ENCODE measurements at regions not wholly inside any gene's neighbourhood (a gene's known extent, or its start where the extent isn't known, plus 50 kb on each side); places are given as distances from the start of the nearest gene placed in this dataset.

DNA sequence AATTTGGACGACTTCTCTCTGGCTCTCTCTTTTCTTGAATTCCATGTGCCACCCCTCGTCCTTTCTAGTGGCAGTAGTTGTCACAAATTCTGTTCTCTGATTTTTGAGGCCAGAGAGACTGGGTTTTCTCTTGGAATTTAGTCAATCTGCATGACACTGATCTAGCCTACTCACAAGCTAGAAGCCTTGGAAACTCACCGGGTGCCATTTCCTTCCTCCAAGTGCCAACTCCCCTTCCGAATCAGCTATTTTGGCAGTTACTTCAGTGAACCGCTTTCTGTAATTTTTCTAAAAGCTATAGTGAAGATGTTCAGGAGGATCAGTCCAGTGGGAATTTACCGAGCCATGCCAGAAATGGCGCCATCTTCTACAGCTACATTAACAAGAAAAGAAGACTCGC, 228.9 kb downstream of the PMP22 start:
- DNase-seq, result no peak

DNA sequence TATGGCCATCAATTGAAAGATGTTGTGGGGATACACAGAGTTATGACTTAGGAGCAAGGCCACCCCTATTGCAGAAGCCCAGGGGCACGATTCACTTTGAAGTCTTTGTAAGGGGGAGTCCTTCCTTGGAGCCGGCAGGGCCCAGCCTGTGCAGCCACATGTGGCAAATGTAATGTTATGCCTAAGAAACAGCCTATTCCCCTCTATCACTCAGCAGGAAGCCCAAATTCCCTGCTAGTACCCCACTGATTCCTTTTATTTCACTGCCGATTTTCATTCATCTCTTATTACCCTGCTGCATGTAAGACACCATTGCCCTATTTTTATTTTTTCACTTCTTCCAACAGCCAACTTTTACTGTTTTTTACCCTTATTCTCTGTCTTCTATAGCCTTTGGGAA, 233.2 kb downstream of the PMP22 start:
- DNase-seq, result no peak

DNA sequence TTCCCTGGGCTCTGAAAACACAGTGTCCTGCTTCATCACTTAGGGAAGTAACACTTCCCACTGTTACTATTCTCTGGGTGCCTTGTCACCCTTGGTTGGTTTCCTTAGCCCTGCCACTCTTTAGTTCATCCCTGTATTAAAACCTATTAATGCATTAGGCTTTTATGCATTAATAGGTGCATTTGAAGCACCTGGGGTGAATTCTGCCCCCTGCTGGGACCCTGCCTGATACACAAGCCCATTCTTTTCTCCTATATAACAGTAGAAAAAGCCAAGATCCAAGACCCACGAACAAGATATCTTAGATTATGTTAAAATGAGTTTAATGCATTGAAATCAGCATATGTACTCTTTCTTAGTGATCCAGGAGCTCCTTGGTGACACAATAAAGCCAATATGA, 235.7 kb downstream of the PMP22 start:
- DNase-seq, result no peak

DNA sequence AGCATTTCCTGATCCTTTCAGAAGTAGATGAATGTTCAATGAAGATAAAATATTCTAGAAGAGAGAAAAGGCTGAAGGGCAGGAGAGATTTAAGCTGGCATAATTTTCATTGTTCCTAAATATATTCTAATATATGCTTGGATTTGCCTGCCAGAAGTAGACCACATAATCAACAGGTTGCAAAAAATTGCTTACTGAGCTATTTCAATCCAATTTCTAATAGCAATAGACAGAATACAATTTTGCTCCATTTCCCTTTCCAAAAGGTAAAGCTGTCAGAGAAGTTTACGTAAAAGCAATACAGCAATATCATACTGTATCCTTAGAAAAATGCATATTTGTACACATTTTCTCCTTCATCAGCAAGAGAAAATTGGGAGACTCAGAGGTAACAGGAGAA, 237.3 kb downstream of the PMP22 start:
- DNase-seq, result no peak

DNA sequence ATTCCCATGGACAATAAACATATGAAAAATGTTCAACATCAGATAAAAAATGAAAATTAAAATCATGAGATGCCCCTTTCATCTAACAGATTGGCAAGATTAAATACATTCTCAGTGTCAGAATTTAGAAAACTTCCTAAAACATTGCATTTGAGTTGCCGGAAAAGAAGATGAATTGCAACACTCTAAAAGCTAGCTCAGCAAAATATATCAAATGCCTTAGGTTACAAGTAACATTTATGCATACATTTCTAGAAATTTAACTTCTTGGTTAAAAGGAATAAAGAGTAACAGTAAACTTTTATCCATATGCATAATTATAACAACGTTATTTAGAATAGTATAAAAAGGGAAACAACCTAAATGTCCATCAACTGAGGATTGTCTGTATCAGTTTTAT, 239.0 kb downstream of the PMP22 start:
- no peak for DNase-seq

DNA sequence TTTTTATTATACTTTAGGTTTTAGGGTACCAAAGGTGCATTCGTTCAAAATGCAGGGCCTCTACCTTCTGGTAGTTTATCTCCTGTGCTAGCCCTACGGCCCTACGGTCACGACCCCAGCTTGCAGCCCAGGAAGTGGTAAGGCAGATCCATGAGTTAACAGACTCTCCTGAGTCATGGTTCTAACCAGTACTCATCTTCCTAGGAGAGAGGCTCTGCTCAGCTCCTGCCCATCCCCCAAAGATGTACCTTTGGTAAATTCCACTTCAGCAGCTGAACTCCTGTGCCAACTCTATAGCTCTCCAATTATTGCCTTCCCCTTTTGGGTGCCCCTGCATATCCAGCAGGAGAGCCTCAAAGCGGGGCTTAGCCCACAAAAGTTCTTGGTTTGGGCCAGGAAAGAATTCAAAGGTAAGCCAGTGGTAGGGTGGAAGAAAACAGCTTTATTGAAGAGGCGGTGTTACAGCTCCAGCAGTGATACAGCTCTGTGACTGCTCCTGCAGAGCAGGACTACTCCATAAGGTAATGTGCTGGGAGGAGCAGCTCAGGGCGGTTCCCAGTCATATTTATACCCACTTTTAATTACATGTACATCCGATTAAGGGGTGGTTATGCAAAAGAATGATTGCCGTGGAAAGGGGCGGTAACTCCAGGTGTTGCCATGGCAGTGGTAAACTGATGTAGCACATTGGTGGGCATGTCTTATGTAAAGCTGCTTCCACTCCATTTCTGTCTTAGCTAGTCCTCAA, 241.4 kb downstream of the PMP22 start:
- DNase-seq, result no peak

DNA sequence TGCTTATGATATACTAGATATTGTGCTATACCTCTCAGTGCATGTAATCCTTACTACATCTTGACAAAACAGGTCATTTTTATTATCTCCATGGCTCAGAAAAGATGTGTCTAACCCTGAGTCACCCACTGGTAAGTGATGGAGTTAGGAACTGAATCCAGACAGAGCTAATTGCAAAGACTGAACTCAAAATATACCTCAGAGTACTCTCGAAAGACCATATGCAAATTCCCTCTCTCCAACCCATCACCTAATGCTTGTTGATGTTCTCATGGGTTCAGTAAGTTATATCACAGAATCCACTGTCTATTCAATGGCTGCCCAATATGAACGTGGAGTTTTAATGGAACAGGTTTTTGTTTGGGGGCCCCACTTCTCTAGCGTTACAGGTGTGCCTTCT, 246.0 kb downstream of the PMP22 start:
- DNase-seq, result no peak

DNA sequence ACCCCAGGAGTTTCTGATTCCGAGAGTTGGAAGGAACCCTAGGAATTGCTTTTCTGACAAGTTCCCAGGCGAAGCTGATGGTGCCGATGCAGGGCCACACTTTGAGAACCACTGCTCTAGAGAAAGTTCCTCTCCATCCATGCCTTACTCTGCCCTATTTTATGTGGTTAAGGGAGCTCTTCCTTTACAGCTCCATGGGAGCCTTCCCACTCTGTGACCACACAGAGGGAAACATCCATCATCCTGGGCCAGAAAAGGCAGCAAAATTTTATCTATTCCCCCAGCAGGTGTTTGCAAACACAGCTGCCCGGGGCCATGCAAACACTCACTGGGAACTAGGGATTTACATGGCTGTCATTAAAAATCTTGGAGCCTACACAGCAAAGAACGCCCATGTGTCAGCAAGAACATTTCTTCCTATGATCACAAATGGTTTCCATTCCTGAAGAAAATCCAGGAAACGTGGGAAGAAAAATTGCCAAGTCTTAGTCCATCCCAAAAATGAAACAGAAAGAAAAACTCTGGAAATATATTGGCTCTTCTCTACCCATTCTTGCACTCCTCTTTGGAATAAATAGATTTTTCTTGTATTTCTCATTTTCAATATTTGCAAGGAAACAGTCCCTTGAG, 252.7 kb downstream of the PMP22 start:
- no peak for DNase-seq

DNA sequence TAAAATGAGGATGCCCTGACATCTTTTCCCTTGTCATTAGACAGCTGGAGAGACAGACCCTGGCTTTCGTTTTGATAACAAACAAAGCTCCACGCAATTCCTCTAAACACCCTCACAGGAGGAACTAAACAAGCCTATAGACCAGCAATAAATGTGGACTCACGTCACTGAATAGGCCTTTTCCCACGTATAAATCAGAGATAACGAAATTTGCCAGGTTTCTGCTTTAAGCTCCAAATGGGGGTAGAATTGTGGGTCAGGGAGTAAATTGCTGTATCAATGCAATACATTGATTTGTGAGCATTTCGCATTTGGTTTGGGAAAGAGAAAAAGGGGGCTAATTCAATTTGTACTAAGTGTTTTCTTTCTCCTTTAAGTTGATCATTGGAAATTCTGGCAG, 256.0 kb downstream of the PMP22 start:
- no peak for DNase-seq

DNA sequence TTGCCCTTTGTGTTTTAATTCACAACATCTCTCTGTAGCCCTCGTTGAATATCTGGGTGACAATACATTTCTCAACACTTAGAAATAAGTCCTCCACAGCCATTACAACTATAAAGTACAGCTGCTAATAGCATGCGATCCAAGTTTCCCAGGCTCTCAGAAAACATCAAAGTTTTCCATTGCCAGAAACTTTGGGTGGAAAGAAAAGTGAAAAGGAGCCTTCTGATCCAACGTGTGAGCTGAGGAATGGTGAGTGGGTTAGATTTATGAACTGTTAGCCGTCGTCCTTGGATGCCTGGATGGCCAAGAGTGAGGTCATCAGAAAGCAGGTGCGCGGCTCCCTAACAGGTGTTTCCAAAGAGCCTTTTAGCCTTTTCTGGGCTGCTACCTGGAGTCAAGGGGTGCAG, 258.0 kb downstream of the PMP22 start:
- DNase-seq, result no peak

DNA sequence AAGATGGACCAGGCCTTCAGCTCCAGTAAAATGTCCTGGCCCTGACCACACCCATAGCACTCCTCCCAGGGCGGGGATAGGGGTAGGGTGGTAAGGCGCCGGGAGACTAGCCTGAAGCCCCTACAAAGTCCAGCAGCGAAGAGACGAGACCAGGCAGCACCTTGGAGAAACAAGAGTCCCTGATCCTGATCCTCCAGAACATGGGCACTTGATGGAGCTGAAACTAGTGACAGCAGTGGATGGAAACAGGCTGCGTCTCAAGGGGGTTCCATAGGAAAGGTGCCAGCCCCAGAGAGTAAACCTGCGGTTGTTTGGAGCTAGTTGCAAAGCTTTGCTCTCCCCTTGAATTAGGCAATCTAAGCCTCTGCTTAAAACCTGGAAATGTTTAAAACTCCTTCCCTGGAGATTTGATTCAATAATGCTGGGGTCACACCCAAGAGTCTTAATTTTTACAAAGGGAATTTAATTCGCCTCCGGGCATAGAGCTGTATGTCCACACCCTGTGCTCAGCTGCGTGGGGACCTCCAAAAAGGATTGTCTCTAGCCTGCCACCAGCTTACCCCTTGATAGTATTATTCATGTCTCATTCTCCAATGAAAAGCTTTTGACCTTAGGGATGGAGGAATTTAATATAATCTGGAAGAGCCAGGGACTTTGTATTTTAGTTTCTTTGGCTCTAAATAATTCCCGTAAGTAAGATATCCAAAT, 258.6 kb downstream of the PMP22 start:
- DNase-seq, result no peak

DNA sequence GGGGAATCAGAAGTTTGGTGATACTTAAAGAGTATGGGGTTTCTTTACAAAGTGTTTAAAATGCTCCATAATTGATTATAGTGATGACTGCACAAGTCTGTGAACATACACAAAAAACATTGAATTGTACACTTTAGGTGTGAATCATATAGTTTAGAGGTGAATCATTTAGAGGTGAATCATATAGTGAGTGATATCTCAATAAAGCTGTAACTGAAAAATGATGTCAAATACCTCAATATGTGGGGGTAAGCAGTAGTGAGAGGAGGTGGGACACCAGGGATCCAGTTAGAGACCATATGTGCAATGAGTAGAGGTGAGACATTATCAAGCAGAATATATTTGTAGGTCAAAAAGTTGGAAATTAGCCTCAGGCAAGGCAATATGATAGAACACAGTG, 264.5 kb downstream of the PMP22 start:
- DNase-seq, result no peak

DNA sequence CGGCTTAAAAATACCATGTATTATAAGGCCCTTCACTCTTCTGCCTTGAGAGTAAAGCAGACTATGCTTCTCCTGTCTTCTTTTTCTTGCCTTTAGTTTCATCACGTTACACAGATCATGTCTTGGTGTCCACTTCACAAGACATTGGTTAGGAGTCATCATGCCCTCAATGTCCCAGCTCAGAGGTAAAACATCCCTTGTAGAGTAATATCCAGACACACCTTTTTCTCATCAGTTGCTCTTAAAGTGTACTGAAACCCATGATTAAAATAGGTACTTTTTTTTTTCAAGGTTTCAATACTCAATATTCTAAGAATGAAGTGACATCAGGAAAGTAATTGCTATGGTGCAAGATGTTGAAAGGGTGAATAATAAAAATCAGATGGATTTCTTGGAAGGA, 267.8 kb downstream of the PMP22 start:
- DNase-seq, result no peak

DNA sequence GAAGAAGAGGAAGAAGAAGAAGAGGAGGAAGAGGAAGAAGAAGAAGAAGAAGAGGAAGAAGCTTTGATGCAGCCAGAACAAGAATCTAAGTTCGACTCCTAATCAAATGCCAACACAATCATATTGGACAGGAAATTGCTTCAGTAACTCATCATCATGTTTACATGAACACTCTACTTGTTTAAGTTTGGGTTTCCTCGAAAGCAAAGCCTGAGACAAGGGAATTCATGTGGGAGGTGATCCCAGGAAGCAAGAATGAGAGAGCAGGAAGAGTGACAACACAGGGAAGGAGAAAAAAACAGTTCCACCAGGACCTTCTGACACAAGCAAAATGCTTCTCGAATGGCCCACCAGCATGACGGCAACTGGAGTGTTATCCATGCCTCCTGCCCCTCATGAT, 279.0 kb downstream of the PMP22 start:
- DNase-seq, result no peak

DNA sequence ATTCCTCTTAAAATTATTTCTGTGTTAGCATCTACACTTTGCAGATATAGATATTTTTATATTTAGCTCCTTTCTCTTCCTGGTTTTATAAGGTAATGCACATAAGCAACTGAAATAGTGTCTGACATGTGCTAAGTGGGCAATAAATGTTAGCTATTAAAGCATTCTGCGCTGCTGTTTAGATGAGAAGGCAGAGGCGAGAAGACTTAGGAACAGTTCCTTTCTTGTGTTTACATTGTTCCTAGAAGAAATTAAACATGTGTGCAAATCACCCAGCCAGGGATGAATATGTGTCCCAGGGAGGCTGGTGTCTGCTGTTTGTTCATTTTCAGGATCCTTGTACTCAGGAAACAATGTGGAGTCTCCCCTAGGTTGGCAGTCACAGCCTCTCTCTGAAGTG, 292.3 kb downstream of the PMP22 start:
- no peak for DNase-seq

DNA sequence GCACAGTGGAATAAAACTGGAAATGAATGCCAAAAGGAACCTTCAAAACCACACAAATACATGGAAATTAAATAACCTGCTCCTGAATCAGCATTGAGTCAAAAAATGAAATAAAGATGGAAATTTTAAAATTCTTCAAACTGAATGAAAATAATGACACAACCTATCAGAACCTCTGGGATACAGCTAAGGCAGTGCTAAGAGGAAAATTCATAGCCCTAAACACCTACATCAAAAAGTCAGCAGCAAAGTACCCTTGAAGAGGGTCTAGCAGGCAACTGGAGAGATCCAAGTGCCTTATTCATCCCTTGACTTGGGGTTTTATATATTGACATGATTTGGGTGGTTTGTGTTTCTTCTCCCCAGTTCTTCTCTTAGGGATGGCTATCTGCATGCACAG, 294.1 kb downstream of the PMP22 start:
- no peak for DNase-seq

DNA sequence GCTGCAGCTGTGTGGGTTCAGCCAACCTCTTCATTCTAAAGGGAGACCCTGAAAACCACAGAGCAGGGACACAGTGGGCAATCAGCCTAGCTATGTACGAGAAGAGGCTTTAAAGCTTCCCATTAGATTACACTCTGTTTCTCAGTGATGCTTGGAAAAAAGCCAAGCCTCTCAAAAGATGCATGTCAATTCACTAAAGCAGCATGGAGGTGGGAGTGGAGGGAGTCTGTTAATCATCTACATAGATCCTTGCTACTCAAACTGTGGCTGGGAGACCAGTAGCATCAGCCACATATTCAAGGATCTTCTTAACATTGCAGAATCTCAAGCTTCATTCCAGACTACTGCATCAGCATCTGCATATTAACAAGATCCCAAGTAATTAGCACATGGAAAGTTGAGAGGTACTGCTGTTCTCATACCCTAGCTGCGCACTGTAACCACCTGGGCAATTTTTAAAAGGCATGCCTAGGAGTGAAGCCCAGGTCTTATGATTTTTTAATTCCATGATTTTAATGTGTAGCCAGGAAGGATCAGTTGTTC, 305.9 kb downstream of the PMP22 start:
- DNase-seq, result no peak

DNA sequence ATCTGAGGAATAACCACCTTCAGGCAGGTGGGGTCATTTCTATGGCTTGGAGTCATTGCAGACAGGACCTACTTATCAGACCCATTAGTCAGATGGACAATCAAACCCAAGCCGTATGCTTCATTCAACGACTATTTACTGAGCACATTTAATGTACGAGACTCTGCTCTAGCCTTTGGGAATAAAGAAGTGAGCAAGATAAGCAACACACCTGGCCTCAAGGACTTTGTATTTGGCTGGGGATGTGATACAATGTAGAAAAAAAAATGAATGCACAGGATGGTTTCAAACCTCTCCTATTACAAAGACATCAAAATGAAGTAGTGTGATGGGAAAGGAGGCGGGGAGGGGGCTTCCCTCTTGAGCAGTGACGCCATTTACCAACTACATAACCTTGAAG, 311.7 kb downstream of the PMP22 start:
- DNase-seq, result no peak

DNA sequence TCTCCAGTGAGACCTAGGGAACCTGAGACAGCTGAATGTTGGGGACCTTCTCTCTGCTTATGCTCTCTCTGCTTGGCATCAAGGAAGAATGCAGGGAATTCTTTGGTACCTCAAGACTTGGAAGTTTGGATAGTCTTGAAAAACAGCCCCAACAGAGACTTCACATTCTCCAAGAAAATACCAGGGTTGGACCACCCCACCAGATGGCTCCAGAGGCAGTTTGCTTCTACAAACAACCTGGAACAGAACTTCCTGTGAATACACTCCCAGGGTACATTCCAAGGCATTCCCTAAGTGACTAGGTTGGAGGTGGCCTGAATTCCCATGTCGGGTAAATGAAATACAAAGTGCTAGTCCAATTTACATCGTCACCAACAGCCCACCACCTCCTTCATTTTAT, 314.4 kb downstream of the PMP22 start:
- no peak for DNase-seq

DNA sequence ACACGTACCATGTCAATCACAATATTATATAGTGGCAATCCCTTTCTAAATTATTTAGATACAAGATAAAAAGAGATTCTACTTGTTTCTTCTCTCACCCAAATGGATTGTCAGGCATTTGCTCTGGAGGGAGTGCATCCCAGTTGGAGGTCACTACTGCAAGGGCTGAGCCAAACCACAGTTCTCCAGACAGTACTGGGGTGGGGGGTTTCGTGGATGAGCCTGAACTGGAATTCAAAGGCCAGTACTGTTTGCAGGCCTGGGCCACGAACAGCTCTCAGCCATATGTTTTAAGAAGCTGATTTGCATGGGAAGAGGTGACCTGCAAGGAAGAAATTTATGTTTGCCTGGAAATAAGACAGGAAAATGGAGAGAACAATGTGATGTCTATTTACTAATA, 314.9 kb downstream of the PMP22 start:
- DNase-seq, result no peak

DNA sequence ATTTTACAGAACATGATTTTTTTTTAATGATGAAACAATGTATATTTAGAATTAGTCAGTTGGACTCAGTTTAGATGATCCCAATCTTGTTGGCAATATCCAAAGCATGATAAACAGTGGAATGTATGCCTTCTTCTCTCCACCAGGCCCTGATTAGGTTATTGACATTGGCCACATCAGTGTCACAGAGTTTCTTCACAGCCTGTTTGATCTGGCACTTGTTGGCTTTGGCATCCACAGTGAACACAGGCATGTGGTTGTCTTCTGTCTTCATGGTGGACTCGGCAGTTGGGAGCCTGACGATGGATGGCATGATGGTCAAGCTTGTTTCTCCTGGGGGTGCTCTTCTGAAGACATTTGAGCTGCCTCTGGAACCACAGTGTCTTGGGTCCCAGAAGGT, 317.5 kb downstream of the PMP22 start:
- DNase-seq, result no peak

DNA sequence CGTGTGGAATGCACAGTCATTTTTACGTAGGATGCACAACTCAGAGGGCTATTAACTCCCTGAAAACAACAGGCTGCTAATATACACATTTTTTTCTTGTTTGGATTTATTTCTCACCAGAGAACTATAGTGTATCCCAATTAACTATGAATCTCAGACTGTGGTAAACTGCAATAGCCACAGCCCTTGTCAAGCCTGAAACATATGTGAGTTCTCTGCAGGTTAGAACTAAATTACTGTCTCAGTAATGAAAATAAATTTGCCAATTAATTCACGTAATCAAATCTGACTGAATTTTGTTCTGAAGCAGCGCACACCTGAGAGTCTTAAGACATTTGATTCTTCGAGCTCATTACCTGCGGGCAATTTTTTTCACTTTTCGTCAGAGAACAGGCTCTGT, 318.6 kb downstream of the PMP22 start:
- no peak for DNase-seq

DNA sequence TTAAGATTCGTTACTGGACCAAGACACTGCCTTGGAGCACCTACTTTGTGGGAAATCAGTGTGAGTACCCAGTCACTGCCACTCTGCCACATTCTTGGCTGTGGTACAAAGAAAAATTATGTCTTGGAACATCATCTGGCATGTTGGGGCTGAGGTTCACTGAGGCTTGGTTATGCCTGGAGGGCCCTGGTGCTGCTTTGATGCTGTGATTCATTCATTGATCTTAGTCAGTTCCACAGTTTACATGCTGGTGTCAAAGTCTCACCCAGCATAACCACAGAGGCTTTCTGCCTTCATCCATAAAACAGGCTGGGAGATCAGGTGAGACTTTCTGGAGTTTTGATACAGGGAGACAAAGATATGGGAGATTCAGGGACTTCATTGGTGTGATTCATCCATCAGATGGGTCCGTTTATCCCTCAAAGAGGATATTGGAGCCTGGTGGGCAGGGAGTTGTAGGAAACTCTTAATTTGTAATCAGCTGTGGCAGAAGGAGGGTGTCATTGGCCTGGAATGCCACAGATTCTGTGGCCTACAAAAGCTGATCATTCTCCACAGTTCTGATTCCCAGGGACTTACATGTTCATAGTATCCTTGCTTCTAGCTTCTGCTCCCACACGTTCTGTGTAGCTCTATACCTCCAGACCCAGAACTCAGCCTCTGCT, 322.5 kb downstream of the PMP22 start:
- DNase-seq, result no peak

DNA sequence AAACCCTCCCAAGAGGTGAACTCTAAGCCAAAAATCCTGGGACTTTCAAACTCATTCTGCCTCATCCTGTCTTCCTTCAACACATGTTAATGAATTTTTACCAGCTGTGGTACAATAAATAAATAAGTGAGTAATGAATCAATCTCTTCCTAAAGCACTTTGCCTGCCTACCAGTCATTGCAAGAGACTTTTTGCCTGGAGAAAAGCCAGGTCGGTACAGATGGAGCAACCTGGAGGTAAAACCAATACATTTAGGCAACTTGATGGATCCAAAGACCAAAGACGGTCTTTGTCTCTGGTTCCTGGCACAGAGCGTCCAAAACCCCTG, 324.2 kb downstream of the PMP22 start:
- no peak for DNase-seq

Data from kidney glomerular epithelial cell (primary cell).